Endodermal cell (in vitro differentiated cells): ENCODE measurements at regions not wholly inside any gene's neighbourhood (a gene's known extent, or its start where the extent isn't known, plus 50 kb on each side); places are given as distances from the start of the nearest gene placed in this dataset.

Experiments
- DNase-seq: peaks from one replicate; pipeline ENCODE4 v3.0.0-alpha.2; 2017
- H3K27ac ChIP-seq: 2 replicates; pipeline ENCODE4 v1.5.1; 2013; ENCODE audit warnings: mild to moderate bottlenecking, low read depth, low read length, moderate library complexity
- H3K27me3 ChIP-seq: 2 replicates; pipeline ENCODE4 v1.6.1; 2013; ENCODE audit warnings: mild to moderate bottlenecking, low read length, moderate library complexity; ENCODE audit not compliant: insufficient read depth, control insufficient read depth, poor library complexity, severe bottlenecking
- H3K36me3 ChIP-seq: 2 replicates; pipeline ENCODE4 v1.7.0; 2013; ENCODE audit warnings: mild to moderate bottlenecking, low read length, moderate library complexity; ENCODE audit not compliant: control insufficient read depth, insufficient read depth
- H3K4me1 ChIP-seq: one replicate; pipeline ENCODE4 v1.7.0; 2013; ENCODE audit warnings: low read length; ENCODE audit not compliant: control insufficient read depth, insufficient read depth
- H3K4me3 ChIP-seq: 2 replicates; pipeline ENCODE4 v1.5.1; 2013; ENCODE audit warnings: mild to moderate bottlenecking, low read length, moderate library complexity
- H3K9ac ChIP-seq: 2 replicates; pipeline ENCODE4 v1.6.1; 2013; ENCODE audit warnings: mild to moderate bottlenecking, low read length, moderate library complexity; ENCODE audit not compliant: poor library complexity, severe bottlenecking; ENCODE audit errors: extremely low read depth
- H3K9me3 ChIP-seq: 2 replicates; pipeline ENCODE4 v1.6.1; 2013; ENCODE audit warnings: mild to moderate bottlenecking, low read length, moderate library complexity; ENCODE audit not compliant: control insufficient read depth
- H3K27ac Mint-ChIP-seq: 2 replicates; pipeline ENCODE4 v1.8.0; 2020; ENCODE audit warnings: mixed read lengths
- H3K27me3 Mint-ChIP-seq: 2 replicates; pipeline ENCODE4 v1.8.0; 2021; ENCODE audit warnings: mild to moderate bottlenecking, mixed read lengths; ENCODE audit not compliant: insufficient read depth
- H3K36me3 Mint-ChIP-seq: 2 replicates; pipeline ENCODE4 v1.8.0; 2020; ENCODE audit warnings: low read depth, mixed read lengths
- H3K4me1 Mint-ChIP-seq: 2 replicates; pipeline ENCODE4 v1.8.0; 2020; ENCODE audit warnings: mixed read lengths
- H3K4me3 Mint-ChIP-seq: 2 replicates; pipeline ENCODE4 v1.8.0; 2020; ENCODE audit warnings: mild to moderate bottlenecking, moderate library complexity, mixed read lengths
- H3K9me3 Mint-ChIP-seq: 2 replicates; pipeline ENCODE4 v1.8.0; 2020; ENCODE audit warnings: mild to moderate bottlenecking, mixed read lengths
- CTCF ChIP-seq: fragments of 200-600 bp; sonication (generic); conservative IDR thresholded peaks from 2 replicates; pipeline ENCODE4 v1.5.0; 2021; ENCODE audit warnings: antibody characterized with exemption, mild to moderate bottlenecking
- WGBS, 2 experiments: methylation state at CpG; one replicate each; pipeline versions ENCODE4 v1.1.5 to v1.1.7; 2013; ENCODE audit warnings: missing lambda C conversion rate in 2 of 2, mixed read lengths in 1 of 2; ENCODE audit not compliant: insufficient coverage in 1 of 2, insufficient read length in 1 of 2; 5-methylcytosine and 5-hydroxymethylcytosine counted together

GRCh38 chrX:10922159-10922558, 189.0 kb upstream of the HCCS start:
- H3K27ac Mint-ChIP-seq = no peak overlapping the region
- no peaks in the 10 kb centered on the region for H3K36me3 Mint-ChIP-seq
- H3K9ac ChIP-seq = no peak overlapping the region
- H3K9me3 ChIP-seq = no peaks in the 10 kb centered on the region
- DNase-seq = no peak
- H3K9me3 Mint-ChIP-seq = peaks cover 44% of the 10 kb centered on the region
- no peak overlapping the region for H3K27ac ChIP-seq
- H3K27me3 Mint-ChIP-seq = no peaks in the 10 kb centered on the region
- H3K4me1 ChIP-seq = no peaks in the 10 kb centered on the region
- H3K4me3 ChIP-seq = no peak overlapping the region
- H3K4me3 Mint-ChIP-seq = no peak overlapping the region
- no peak for TF ChIP-seq CTCF
- H3K27me3 ChIP-seq = no peaks in the 10 kb centered on the region
- H3K36me3 ChIP-seq = no peaks in the 10 kb centered on the region
- H3K4me1 Mint-ChIP-seq = no peaks in the 10 kb centered on the region

GRCh38 chrX:10922835-10923234, 188.3 kb upstream of the HCCS start:
- Histone ChIP-seq H3K27ac (no peak overlapping the region), H3K4me3 (no peak overlapping the region), H3K9ac (no peak overlapping the region), H3K36me3 (no peaks in the 10 kb centered on the region), H3K9me3 (no peaks in the 10 kb centered on the region), H3K4me1 (no peaks in the 10 kb centered on the region), H3K27me3 (no peaks in the 10 kb centered on the region)
- no peaks in the 10 kb centered on the region for H3K4me1 Mint-ChIP-seq
- H3K9me3 Mint-ChIP-seq = peaks cover 47% of the 10 kb centered on the region
- no peaks in the 10 kb centered on the region for H3K36me3 Mint-ChIP-seq
- H3K27ac Mint-ChIP-seq = no peak overlapping the region
- no peak for TF ChIP-seq CTCF
- whole genome bisulfite sequencing, 2 experiments = no CpG with 5 or more reads among the region's 1 CpG
- no peak for DNase-seq
- H3K27me3 Mint-ChIP-seq = no peaks in the 10 kb centered on the region
- H3K4me3 Mint-ChIP-seq = no peak overlapping the region

- 100% methylated on average over 2 to 3 of the region's 3 CpGs for WGBS, 2 experiments
- Histone ChIP-seq H3K4me3 (no peak overlapping the region), H3K9ac (no peak overlapping the region), H3K27ac (no peak overlapping the region), H3K36me3 (no peaks in the 10 kb centered on the region), H3K9me3 (no peaks in the 10 kb centered on the region), H3K4me1 (no peaks in the 10 kb centered on the region), H3K27me3 (no peaks in the 10 kb centered on the region)
- TF ChIP-seq CTCF = no peak
- Mint-ChIP-seq H3K9me3 (peaks cover 46% of the 10 kb centered on the region), H3K36me3 (no peaks in the 10 kb centered on the region), H3K4me1 (no peaks in the 10 kb centered on the region), H3K27ac (no peak overlapping the region), H3K27me3 (no peaks in the 10 kb centered on the region), H3K4me3 (no peak overlapping the region)
- no peak for DNase-seq
These were observed 187.7 kb upstream of the HCCS start for GRCh38 chrX:10923466-10923865.
